ENCODE measurements at regions not wholly inside any gene's neighbourhood (a gene's known extent, or its start where the extent isn't known, plus 50 kb on each side); places are given as distances from the start of the nearest gene placed in this dataset.

GRCh38 chr14:45868863-45869262 is 615.9 kb upstream of the MIS18BP1 start:
- Histone ChIP-seq H3K9ac (ENCODE audit: low read depth, low read length) (no peak overlapping the region), H2BK15ac (ENCODE audit: low read depth, low read length) (no peak overlapping the region), H3K9me3 (ENCODE audit: control insufficient read depth, insufficient read depth, low read length) (peaks cover 13% of the 10 kb centered on the region), H3K4me1 (ENCODE audit: control insufficient read depth, insufficient read depth, low read length) (no peaks in the 10 kb centered on the region), H3K9me1 (ENCODE audit: insufficient read depth, low read length) (no peaks in the 10 kb centered on the region), H3K23ac (ENCODE audit: low read depth, low read length) (no peak overlapping the region), H3K4me2 (ENCODE audit: low read depth, low read length) (no peak overlapping the region), H2BK120ac (ENCODE audit: low read depth, low read length) (no peak overlapping the region), H3K14ac (replicated peaks; ENCODE audit: low read depth, low read length) (no peak overlapping the region), H3K27ac (ENCODE audit: insufficient read depth, low read length) (no peak overlapping the region), H3K4me3 (ENCODE audit: insufficient read depth, low read depth, low read length) (no peak overlapping the region), H3K79me1 (ENCODE audit: low read depth in 1 of 2, low read length in 2 of 2) (no peaks in the 10 kb centered on the region), H3K36me3 (ENCODE audit: control insufficient read depth, insufficient read depth, low read length) (no peaks in the 10 kb centered on the region), H4K91ac (ENCODE audit: insufficient read depth, low read depth, low read length) (no peak overlapping the region), H3K18ac (ENCODE audit: low read depth, low read length) (no peak overlapping the region), H2AK5ac (ENCODE audit: low read depth, low read length) (no peak overlapping the region), H2BK20ac (ENCODE audit: low read depth, low read length) (no peak overlapping the region), H3K27me3 (ENCODE audit: control insufficient read depth, insufficient read depth, low read length) (no peaks in the 10 kb centered on the region), H2AFZ (replicated peaks; ENCODE audit: low read length, poor library complexity) (no peak overlapping the region), H4K5ac (ENCODE audit: low read depth, low read length) (no peak overlapping the region), H2BK5ac (ENCODE audit: low read depth, low read length, poor library complexity, severe bottlenecking) (no peak overlapping the region), H3K4ac (ENCODE audit: low read depth, low read length) (no peak overlapping the region), H2AK9ac (replicated peaks; ENCODE audit: low read depth, low read length, poor library complexity) (no peak overlapping the region), H4K20me1 (ENCODE audit: insufficient read depth, low read length) (no peaks in the 10 kb centered on the region), H3K56ac (ENCODE audit: extremely low read depth, insufficient read depth, low read length) (no peak overlapping the region), H4K8ac (ENCODE audit: low read depth in 2 of 2, low read length in 2 of 2) (no peak overlapping the region)
- DNase-seq = no peak
- no TSS peak for BruUV-seq (replicated peaks)
- no CpG with 5 or more reads among the region's 2 CpGs for WGBS, 2 experiments (ENCODE audit: extremely low coverage in 2 of 2, insufficient read length in 1 of 2)
- TF ChIP-seq CEBPB (IDR thresholded peaks at IDR 0.05; ENCODE audit: low read depth, low read length) (no peak), MXI1 (IDR thresholded peaks at IDR 0.05; ENCODE audit: borderline replicate concordance, low read depth, low read length) (no peak), RCOR1 (IDR thresholded peaks at IDR 0.05; ENCODE audit: insufficient replicate concordance, low read length) (no peak), RAD21 (IDR thresholded peaks at IDR 0.05; ENCODE audit: low read length) (no peak), BHLHE40 (IDR thresholded peaks at IDR 0.05; ENCODE audit: low read depth, low read length) (no peak), CHD1 (IDR thresholded peaks at IDR 0.05; ENCODE audit: low read depth, low read length) (no peak), NFE2L2 (IDR thresholded peaks at IDR 0.05; ENCODE audit: low read depth, low read length) (no peak), MAFK (IDR thresholded peaks at IDR 0.05; ENCODE audit: low read depth, low read length) (no peak)
- in situ Hi-C loops (cut with MboI; ENCODE audit: low sequenced_read_pairs) = no loop called here
- CTCF ChIA-PET = no interaction called here
- dilution Hi-C loops (cut with HindIII; ENCODE audit: low sequenced_read_pairs, unreplicated experiment) = no loop called here
- no peak for ATAC-seq (ENCODE audit: low read depth)
- intact Hi-C loops (cut with micrococcal nuclease) = no loop called here
- POLR2A ChIA-PET (ENCODE audit: unreplicated experiment) = interaction anchor here (0.7 kb wide), 1 partner anchor 874 kb away, joined by 4 read pairs; no protein-coding TSS in a partner anchor
